ENCODE measurements at regions not wholly inside any gene's neighbourhood (a gene's known extent, or its start where the extent isn't known, plus 50 kb on each side); places are given as distances from the start of the nearest gene placed in this dataset.

DNA sequence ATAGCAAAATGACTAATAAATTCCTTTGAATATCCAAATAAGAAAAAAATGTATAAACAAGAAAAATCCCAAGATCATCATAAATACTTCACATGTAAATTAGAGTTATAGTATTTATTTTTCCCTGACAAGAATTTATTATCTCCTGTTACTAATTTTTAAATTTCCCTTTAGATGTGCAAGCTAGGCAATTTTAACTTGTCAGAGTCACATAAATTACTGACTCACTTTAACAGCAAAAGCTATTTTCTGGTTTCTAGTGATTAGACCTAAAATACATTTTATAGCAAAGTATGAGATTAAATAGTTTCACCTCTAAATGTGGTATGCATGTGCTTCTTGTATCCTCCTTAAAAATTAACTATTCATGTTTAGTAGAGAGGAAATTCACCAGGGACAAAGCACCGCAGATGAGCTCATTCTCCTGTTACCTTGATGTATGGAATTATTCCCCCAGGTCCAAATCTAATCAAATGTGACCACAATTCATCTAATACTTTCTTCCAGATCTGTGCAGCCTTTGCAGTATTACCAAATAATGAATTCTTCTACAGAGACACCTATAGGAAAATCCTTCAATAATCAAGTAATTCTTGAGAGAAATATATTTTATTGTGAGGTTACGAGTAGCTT is 621.2 kb downstream of the DNAJB9 start:
- intact Hi-C loops (cut with DNase I) = no loop called here
- Histone ChIP-seq H3K4me3 (no peak overlapping the region), H3K9me3 (no peaks in the 10 kb centered on the region), H3K4me1 (no peaks in the 10 kb centered on the region), H3K36me3 (no peaks in the 10 kb centered on the region), H3K27ac (no peak overlapping the region), H3K27me3 (no peaks in the 10 kb centered on the region)
- DNase-seq (no peak), ATAC-seq (no peak)
- 70% methylated on average over 2 of the region's 2 CpGs for WGBS (ENCODE audit: insufficient coverage, low coverage, low lambda C conversion rate, missing lambda C conversion rate)
- TF ChIP-seq, protein P1, sequence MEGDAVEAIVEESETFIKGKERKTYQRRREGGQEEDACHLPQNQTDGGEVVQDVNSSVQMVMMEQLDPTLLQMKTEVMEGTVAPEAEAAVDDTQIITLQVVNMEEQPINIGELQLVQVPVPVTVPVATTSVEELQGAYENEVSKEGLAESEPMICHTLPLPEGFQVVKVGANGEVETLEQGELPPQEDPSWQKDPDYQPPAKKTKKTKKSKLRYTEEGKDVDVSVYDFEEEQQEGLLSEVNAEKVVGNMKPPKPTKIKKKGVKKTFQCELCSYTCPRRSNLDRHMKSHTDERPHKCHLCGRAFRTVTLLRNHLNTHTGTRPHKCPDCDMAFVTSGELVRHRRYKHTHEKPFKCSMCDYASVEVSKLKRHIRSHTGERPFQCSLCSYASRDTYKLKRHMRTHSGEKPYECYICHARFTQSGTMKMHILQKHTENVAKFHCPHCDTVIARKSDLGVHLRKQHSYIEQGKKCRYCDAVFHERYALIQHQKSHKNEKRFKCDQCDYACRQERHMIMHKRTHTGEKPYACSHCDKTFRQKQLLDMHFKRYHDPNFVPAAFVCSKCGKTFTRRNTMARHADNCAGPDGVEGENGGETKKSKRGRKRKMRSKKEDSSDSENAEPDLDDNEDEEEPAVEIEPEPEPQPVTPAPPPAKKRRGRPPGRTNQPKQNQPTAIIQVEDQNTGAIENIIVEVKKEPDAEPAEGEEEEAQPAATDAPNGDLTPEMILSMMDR (IDR thresholded peaks at IDR 0.05) = no peak
- no peak for TF ChIP-seq POLR2A (IDR thresholded peaks at IDR 0.05)

DNA sequence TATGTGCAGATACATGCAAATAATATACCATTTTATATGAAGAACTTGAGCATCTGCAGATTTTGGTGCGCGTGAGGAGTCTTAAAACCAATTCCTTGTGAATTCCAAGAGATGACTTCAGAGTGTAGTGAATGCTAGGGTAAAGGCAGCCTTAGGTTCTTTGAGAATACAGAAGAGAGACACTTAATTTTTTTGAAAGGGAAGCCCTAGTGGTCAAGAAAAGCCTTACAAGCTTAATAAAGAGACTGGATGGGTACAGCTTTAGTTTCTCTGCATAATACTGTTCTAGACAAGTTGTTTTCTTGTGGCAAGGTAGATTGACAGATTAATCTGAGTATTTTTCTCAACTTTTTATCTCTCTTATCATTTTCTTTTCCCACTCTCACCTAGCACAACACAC is 636.5 kb downstream of the DNAJB9 start:
- H3K36me3 ChIP-seq = no peaks in the 10 kb centered on the region
- intact Hi-C loops (cut with DNase I) = no loop called here
- no peak for ATAC-seq
- no peak for DNase-seq
- H3K27me3 ChIP-seq = no peaks in the 10 kb centered on the region
- WGBS (ENCODE audit: insufficient coverage, low coverage, low lambda C conversion rate, missing lambda C conversion rate) = 89% methylated on average over 2 of the region's 2 CpGs
- no peak overlapping the region for H3K4me3 ChIP-seq
- TF ChIP-seq POLR2A (IDR thresholded peaks at IDR 0.05) = no peak
- no peak overlapping the region for H3K27ac ChIP-seq
- H3K4me1 ChIP-seq = no peaks in the 10 kb centered on the region
- no peaks in the 10 kb centered on the region for H3K9me3 ChIP-seq

DNA sequence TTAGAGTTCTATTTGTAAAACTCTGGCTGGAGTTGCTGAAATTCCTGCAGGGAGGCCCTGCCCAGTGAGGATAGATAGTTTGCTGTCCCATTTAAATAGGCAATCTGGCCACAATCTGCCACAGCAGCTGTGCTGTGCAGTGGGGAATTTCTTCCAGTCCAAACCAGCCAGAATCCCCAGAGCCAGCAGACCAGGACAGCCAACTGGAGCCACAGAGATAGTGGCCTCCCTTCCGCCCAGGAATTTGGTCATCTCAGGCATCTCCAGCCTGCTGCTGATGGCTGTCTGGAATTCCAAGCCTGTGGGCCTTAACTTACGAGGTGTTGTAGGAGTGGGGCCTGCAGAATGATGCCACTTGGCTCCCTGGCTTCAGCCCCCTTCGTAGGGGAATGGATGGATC is 643.4 kb downstream of the DNAJB9 start:
- no CpG with 5 or more reads among the region's 3 CpGs for WGBS (ENCODE audit: insufficient coverage, low coverage, low lambda C conversion rate, missing lambda C conversion rate)
- DNase-seq (no peak), ATAC-seq (no peak)
- H3K4me1 ChIP-seq = no peaks in the 10 kb centered on the region
- TF ChIP-seq, protein P1 (IDR thresholded peaks at IDR 0.05) = no peak
- no peak for TF ChIP-seq POLR2A (IDR thresholded peaks at IDR 0.05)
- H3K27ac ChIP-seq = no peak overlapping the region
- intact Hi-C loops (cut with DNase I) = no loop called here
- no peaks in the 10 kb centered on the region for H3K27me3 ChIP-seq
- H3K36me3 ChIP-seq = no peaks in the 10 kb centered on the region
- H3K4me3 ChIP-seq = no peak overlapping the region
- H3K9me3 ChIP-seq = no peaks in the 10 kb centered on the region

DNA sequence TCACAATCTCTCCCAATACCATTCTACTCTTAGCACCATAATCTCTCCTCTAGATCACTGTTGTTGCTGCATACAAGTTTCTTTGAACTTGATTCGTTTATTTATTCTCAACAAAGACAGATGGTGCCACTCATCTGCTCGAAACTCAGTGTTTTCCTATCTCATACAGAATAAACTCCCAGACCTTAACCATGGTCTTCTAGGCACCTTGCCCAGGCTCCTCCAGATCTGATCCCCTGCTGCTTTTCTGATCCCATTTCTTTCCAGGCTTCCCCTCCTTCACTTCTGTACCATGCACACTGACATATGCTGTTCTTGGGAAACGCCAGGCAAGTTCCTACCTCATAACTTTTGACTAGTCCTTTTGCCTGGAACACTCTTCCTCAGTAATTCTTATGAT is 645.7 kb downstream of the DNAJB9 start:
- DNase-seq (no peak), ATAC-seq (no peak)
- Histone ChIP-seq H3K9me3 (no peaks in the 10 kb centered on the region), H3K27ac (no peak overlapping the region), H3K36me3 (no peaks in the 10 kb centered on the region), H3K4me3 (no peak overlapping the region), H3K4me1 (no peaks in the 10 kb centered on the region), H3K27me3 (no peaks in the 10 kb centered on the region)
- TF ChIP-seq, protein P1 (IDR thresholded peaks at IDR 0.05) = no peak
- TF ChIP-seq POLR2A (IDR thresholded peaks at IDR 0.05) = no peak
- WGBS (ENCODE audit: insufficient coverage, low coverage, low lambda C conversion rate, missing lambda C conversion rate) = 44% methylated on average over 3 of the region's 3 CpGs
- intact Hi-C loops (cut with DNase I) = no loop called here

DNA sequence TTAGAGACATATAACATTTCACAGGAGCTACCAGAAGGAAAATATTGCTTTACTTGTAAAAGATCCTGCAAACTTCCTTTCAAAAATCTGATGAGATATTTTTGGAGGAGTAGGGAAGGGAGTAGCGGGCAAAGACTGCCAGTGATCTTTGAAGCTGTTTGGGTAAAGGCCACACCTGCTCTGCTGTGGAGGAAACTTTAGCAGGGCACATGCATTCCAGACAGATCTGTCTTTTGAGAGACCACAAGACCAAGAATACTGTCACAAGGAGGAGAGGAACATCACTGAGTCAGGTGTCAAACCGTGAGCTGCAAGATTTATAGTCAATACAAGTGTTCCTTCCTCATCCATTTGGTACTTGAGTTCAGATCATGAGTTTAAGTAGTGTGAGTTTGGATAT is 654.4 kb downstream of the DNAJB9 start:
- 55% methylated on average over 2 of the region's 2 CpGs for WGBS (ENCODE audit: insufficient coverage, low coverage, low lambda C conversion rate, missing lambda C conversion rate)
- TF ChIP-seq POLR2A (IDR thresholded peaks at IDR 0.05) = no peak
- TF ChIP-seq, protein P1 (IDR thresholded peaks at IDR 0.05) = no peak
- ATAC-seq (no peak), DNase-seq (no peak)
- Histone ChIP-seq H3K36me3 (no peaks in the 10 kb centered on the region), H3K27me3 (no peaks in the 10 kb centered on the region), H3K4me3 (no peak overlapping the region), H3K9me3 (no peaks in the 10 kb centered on the region), H3K27ac (no peak overlapping the region), H3K4me1 (no peaks in the 10 kb centered on the region)
- intact Hi-C loops (cut with DNase I) = no loop called here

Measured in right lobe of liver (tissue), 6 donors.